PFSK-1 (cell line): ENCODE measurements at regions not wholly inside any gene's neighbourhood (a gene's known extent, or its start where the extent isn't known, plus 50 kb on each side); places are given as distances from the start of the nearest gene placed in this dataset.

ENCODE experiments used
- FOXP2 ChIP-seq: optimal IDR thresholded peaks from 2 replicates; pipeline ENCODE3; 2011; ENCODE audit warnings: borderline replicate concordance, control low read depth, inconsistent platforms; ENCODE audit not compliant: insufficient read depth; ENCODE audit errors: extremely low read length, extremely low read depth
- POLR2AphosphoS5 ChIP-seq: IDR thresholded peaks from 2 replicates; pipeline ENCODE4 v1.6.1; 2012; ENCODE audit warnings: low read depth, mild to moderate bottlenecking, control low read depth, low read length, moderate library complexity
- SIN3A ChIP-seq: IDR thresholded peaks from 2 replicates; pipeline ENCODE4 v1.6.1; 2012; ENCODE audit warnings: mild to moderate bottlenecking, low read length, moderate library complexity, borderline replicate concordance; ENCODE audit not compliant: insufficient read depth
- TAF1 ChIP-seq: IDR thresholded peaks from 2 replicates; pipeline ENCODE4 v1.6.1; 2012; ENCODE audit warnings: low read length, control low read depth, borderline replicate concordance; ENCODE audit not compliant: insufficient read depth
- TF ChIP-seq, protein P1 (sequence below), 2 experiments: IDR thresholded peaks; 2 replicates each; pipeline versions ENCODE4 v1.6.1 to v1.8.0; 2011 to 2012; ENCODE audit warnings: low read depth in 2 of 2, low read length in 2 of 2, control low read depth in 1 of 2, inconsistent platforms in 1 of 2, mild to moderate bottlenecking in 1 of 2, moderate library complexity in 1 of 2; ENCODE audit not compliant: insufficient read depth in 1 of 2

DNA sequence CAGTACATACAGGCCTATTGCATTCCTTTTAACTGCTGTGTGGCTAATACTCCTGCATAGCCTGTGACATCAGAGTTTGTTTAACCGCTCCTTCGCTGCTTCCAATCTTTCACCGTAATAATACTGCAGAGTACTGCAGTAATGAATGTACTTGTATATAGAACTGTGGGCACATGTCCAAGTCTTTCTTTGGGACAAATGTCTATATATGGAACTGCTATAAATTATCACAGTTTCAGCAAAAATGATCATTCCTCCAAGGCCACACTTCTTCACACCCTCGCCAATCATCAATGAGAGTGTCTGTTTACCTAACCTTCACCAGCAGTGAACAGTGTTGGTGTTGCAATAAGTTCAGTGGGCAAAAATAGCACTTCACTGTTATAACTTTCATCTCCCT lies 230.4 kb downstream of the SP3 start:
- TF ChIP-seq POLR2AphosphoS5 (no peak), SIN3A (no peak), TAF1 (no peak), FOXP2 (no peak)
- TF ChIP-seq, protein P1, sequence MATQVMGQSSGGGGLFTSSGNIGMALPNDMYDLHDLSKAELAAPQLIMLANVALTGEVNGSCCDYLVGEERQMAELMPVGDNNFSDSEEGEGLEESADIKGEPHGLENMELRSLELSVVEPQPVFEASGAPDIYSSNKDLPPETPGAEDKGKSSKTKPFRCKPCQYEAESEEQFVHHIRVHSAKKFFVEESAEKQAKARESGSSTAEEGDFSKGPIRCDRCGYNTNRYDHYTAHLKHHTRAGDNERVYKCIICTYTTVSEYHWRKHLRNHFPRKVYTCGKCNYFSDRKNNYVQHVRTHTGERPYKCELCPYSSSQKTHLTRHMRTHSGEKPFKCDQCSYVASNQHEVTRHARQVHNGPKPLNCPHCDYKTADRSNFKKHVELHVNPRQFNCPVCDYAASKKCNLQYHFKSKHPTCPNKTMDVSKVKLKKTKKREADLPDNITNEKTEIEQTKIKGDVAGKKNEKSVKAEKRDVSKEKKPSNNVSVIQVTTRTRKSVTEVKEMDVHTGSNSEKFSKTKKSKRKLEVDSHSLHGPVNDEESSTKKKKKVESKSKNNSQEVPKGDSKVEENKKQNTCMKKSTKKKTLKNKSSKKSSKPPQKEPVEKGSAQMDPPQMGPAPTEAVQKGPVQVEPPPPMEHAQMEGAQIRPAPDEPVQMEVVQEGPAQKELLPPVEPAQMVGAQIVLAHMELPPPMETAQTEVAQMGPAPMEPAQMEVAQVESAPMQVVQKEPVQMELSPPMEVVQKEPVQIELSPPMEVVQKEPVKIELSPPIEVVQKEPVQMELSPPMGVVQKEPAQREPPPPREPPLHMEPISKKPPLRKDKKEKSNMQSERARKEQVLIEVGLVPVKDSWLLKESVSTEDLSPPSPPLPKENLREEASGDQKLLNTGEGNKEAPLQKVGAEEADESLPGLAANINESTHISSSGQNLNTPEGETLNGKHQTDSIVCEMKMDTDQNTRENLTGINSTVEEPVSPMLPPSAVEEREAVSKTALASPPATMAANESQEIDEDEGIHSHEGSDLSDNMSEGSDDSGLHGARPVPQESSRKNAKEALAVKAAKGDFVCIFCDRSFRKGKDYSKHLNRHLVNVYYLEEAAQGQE (IDR thresholded peaks at IDR 0.05; ENCODE audit: insufficient read depth in 1 of 2, low read depth in 2 of 2, low read length in 2 of 2): no peak

- TF ChIP-seq, protein P1 (IDR thresholded peaks at IDR 0.05; ENCODE audit: insufficient read depth in 1 of 2, low read depth in 2 of 2, low read length in 2 of 2): no peak
- TF ChIP-seq TAF1 (no peak), SIN3A (no peak), POLR2AphosphoS5 (no peak), FOXP2 (no peak)
Measured at GRCh38 chr2:173739006-173739405, 226.2 kb downstream of the SP3 start.

DNA sequence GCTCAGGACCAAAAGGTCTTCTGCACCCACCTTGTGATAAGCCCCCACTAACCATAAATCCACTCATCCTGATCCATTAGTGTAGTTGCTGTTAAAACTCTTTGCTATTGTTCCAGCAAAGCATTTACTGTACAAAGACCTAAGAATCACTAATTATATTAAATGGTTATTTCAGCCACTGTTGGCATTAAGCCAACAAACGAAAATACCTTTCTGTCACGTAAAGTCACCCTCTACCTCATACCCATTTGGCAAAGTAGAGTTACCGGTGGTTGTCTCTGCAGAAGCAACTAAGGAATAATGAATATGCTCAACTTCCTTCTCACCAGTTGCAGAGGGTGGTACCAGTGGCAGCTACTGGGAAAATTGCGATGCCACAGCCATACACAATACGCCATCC lies 224.5 kb downstream of the SP3 start:
- TF ChIP-seq TAF1 (no peak), POLR2AphosphoS5 (no peak), FOXP2 (no peak), SIN3A (no peak)
- TF ChIP-seq, protein P1 (IDR thresholded peaks at IDR 0.05; ENCODE audit: insufficient read depth in 1 of 2, low read depth in 2 of 2, low read length in 2 of 2): no peak

GRCh38 chr2:173741759-173742158 lies 223.4 kb downstream of the SP3 start:
- TF ChIP-seq POLR2AphosphoS5: no peak
- TF ChIP-seq, protein P1 (IDR thresholded peaks at IDR 0.05; ENCODE audit: insufficient read depth in 1 of 2, low read depth in 2 of 2, low read length in 2 of 2): no peak

DNA sequence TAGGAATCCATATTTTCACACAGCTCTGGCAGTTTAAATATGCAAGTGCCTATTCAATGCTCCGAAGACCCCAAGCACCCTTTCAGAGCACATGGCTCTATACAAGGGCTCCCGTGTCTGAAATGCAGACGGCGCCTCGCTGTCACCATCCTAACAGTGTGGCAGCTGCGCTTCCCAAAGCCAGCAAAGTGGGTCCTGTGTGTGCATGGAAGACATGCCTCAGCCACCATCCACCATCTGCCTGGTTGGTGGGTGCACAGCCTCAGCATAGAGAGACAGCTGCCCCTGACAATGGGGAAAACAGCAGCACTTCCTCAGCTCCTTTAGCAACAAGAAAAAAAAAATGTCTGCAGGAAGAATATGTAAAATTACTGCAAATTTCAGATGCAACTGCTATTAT lies 218.1 kb downstream of the SP3 start:
- TF ChIP-seq, protein P1 (IDR thresholded peaks at IDR 0.05; ENCODE audit: insufficient read depth in 1 of 2, low read depth in 2 of 2, low read length in 2 of 2): no peak
- TF ChIP-seq POLR2AphosphoS5: no peak
- TF ChIP-seq SIN3A: no peak
- no peak for TF ChIP-seq FOXP2
- no peak for TF ChIP-seq TAF1
